Gastrocnemius medialis (tissue), 4 donors: ENCODE measurements at regions not wholly inside any gene's neighbourhood (a gene's known extent, or its start where the extent isn't known, plus 50 kb on each side); places are given as distances from the start of the nearest gene placed in this dataset.

Experiments used
- CTCF ChIP-seq, 5 experiments: fragments of 450-650 bp in 3 of 5; fragments of 200-600 bp in 2 of 5; sonication (generic) in 2 of 5; IDR thresholded peaks in 4 of 5; conservative IDR thresholded peaks in 1 of 5; 1 replicate in 4 of 5; 2 replicates in 1 of 5; pipeline ENCODE4 v1.5.1; 2016 to 2019; ENCODE audit warnings: antibody characterized with exemption in 5 of 5, mild to moderate bottlenecking in 3 of 5, moderate library complexity in 3 of 5
- POLR2A ChIP-seq, 2 donors: fragments of 450-650 bp; IDR thresholded peaks; one replicate each; pipeline ENCODE4 v1.6.1; 2017; ENCODE audit warnings: antibody characterized with exemption in 2 of 2, mild to moderate bottlenecking in 2 of 2, moderate library complexity in 2 of 2

- TF ChIP-seq CTCF (IDR thresholded peaks at IDR 0.05 in 4 of 5, conservative IDR thresholded peaks at IDR 0.05 in 1 of 5), result no peak
- no peak for TF ChIP-seq POLR2A (IDR thresholded peaks at IDR 0.05)
Measured at GRCh38 chrX:8025705-8026104, 98.5 kb upstream of the PNPLA4 start.
